Erythroblast (primary cell): ENCODE measurements at regions not wholly inside any gene's neighbourhood (a gene's known extent, or its start where the extent isn't known, plus 50 kb on each side); places are given as distances from the start of the nearest gene placed in this dataset.

Experiments used
- GATA1 ChIP-seq: IDR thresholded peaks from 2 replicates; pipeline ENCODE4 v1.6.1; 2011; ENCODE audit warnings: low read depth, mild to moderate bottlenecking, control low read depth, low read length, moderate library complexity
- POLR2A ChIP-seq: IDR thresholded peaks from 2 replicates; pipeline ENCODE4 v1.6.1; 2011; ENCODE audit warnings: mild to moderate bottlenecking, low read length

DNA sequence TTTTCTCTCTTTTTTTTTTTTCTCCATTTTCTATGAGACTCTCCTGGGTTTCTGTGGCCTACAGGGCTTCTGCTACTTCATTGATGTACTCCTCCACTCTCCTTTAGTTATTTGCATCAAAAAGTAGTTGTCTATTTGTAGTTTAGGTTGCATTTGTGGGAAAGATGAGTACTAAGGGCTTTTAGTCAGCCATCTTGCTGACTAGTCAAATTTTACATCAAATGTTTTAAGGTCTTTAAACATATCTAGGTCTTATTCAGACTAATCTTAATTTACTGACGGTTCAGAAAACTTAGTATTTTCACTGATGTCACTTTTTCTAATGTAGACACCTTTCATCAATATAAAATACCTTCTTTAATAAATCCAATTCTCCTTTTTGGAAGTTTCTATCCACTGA is 871.0 kb downstream of the PLOD2 start:
- TF ChIP-seq POLR2A (no peak), GATA1 (no peak)
